ENCODE measurements at regions not wholly inside any gene's neighbourhood (a gene's known extent, or its start where the extent isn't known, plus 50 kb on each side); places are given as distances from the start of the nearest gene placed in this dataset.

- no peak overlapping the region for H3K9ac ChIP-seq (ENCODE audit: low read depth in 1 of 2, low read length in 2 of 2)
- H3K4me1 ChIP-seq (ENCODE audit: control insufficient read depth in 4 of 4, insufficient read depth in 4 of 4, low read length in 3 of 4) = no peaks in the 10 kb centered on the region
- 91% methylated on average over 3 of the region's 3 CpGs for WGBS
- no peaks in the 10 kb centered on the region for H3K9me3 ChIP-seq (ENCODE audit: control insufficient read depth in 4 of 4, low read length in 3 of 4)
- no peak for TF ChIP-seq HNF4G (IDR thresholded peaks at IDR 0.05)
- H3K27me3 ChIP-seq (ENCODE audit: control insufficient read depth in 4 of 4, insufficient read depth in 4 of 4, low read length in 3 of 4) = no peaks in the 10 kb centered on the region
- no peak overlapping the region for H3K4me3 ChIP-seq (ENCODE audit: low read depth in 1 of 3, low read length in 3 of 3)
- DNase-seq (ENCODE audit: low spot score) = no peak
- no peak overlapping the region for H3K27ac ChIP-seq (ENCODE audit: low read depth in 1 of 2, low read length in 2 of 2)
- no peaks in the 10 kb centered on the region for H3K36me3 ChIP-seq (ENCODE audit: control insufficient read depth in 4 of 4, insufficient read depth in 3 of 4, low read depth in 1 of 4, low read length in 3 of 4)
These were observed 253.8 kb downstream of the CYRIA start for GRCh38 chr2:16411788-16412187.

GRCh38 chr2:16409849-16410248 lies 255.8 kb downstream of the CYRIA start:
- Histone ChIP-seq H3K36me3 (ENCODE audit: control insufficient read depth in 4 of 4, insufficient read depth in 3 of 4, low read depth in 1 of 4, low read length in 3 of 4) (no peaks in the 10 kb centered on the region), H3K4me1 (ENCODE audit: control insufficient read depth in 4 of 4, insufficient read depth in 4 of 4, low read length in 3 of 4) (no peaks in the 10 kb centered on the region), H3K9ac (ENCODE audit: low read depth in 1 of 2, low read length in 2 of 2) (no peak overlapping the region), H3K9me3 (ENCODE audit: control insufficient read depth in 4 of 4, low read length in 3 of 4) (no peaks in the 10 kb centered on the region), H3K27me3 (ENCODE audit: control insufficient read depth in 4 of 4, insufficient read depth in 4 of 4, low read length in 3 of 4) (no peaks in the 10 kb centered on the region), H3K27ac (ENCODE audit: low read depth in 1 of 2, low read length in 2 of 2) (no peak overlapping the region), H3K4me3 (ENCODE audit: low read depth in 1 of 3, low read length in 3 of 3) (no peak overlapping the region)
- DNase-seq (ENCODE audit: low spot score) = no peak
- 93% methylated on average over 3 of the region's 3 CpGs for WGBS
- TF ChIP-seq RXRA (IDR thresholded peaks at IDR 0.05) (no peak), HNF4G (IDR thresholded peaks at IDR 0.05) (no peak), REST (IDR thresholded peaks at IDR 0.05) (no peak), TAF1 (conservative IDR thresholded peaks at IDR 0.05) (no peak), MAX (IDR thresholded peaks at IDR 0.05) (no peak), RAD21 (IDR thresholded peaks at IDR 0.05) (no peak)

- DNase-seq (ENCODE audit: low spot score) = no peak
- no peaks in the 10 kb centered on the region for H3K9me3 ChIP-seq (ENCODE audit: control insufficient read depth in 4 of 4, low read length in 3 of 4)
- no peaks in the 10 kb centered on the region for H3K27me3 ChIP-seq (ENCODE audit: control insufficient read depth in 4 of 4, insufficient read depth in 4 of 4, low read length in 3 of 4)
- no peak overlapping the region for H3K9ac ChIP-seq (ENCODE audit: low read depth in 1 of 2, low read length in 2 of 2)
- no peaks in the 10 kb centered on the region for H3K36me3 ChIP-seq (ENCODE audit: control insufficient read depth in 4 of 4, insufficient read depth in 3 of 4, low read depth in 1 of 4, low read length in 3 of 4)
- WGBS = 87% methylated on average over 2 of the region's 2 CpGs
- H3K4me1 ChIP-seq (ENCODE audit: control insufficient read depth in 4 of 4, insufficient read depth in 4 of 4, low read length in 3 of 4) = no peaks in the 10 kb centered on the region
- H3K4me3 ChIP-seq (ENCODE audit: low read depth in 1 of 3, low read length in 3 of 3) = no peak overlapping the region
- H3K27ac ChIP-seq (ENCODE audit: low read depth in 1 of 2, low read length in 2 of 2) = no peak overlapping the region
- TF ChIP-seq YY1 (IDR thresholded peaks at IDR 0.05) = no peak
- no peak for TF ChIP-seq HNF4A (conservative IDR thresholded peaks at IDR 0.05)
- TF ChIP-seq GABPA (IDR thresholded peaks at IDR 0.05 in 1 of 2, conservative IDR thresholded peaks at IDR 0.05 in 1 of 2) = no peak
- no peak for TF ChIP-seq NR2F2 (IDR thresholded peaks at IDR 0.05)
- TF ChIP-seq RXRA (IDR thresholded peaks at IDR 0.05) = no peak
- no peak for TF ChIP-seq ZBTB33 (IDR thresholded peaks at IDR 0.05)
- no peak for TF ChIP-seq SP1 (IDR thresholded peaks at IDR 0.05)
- no peak for TF ChIP-seq REST (IDR thresholded peaks at IDR 0.05)
- TF ChIP-seq MAX (IDR thresholded peaks at IDR 0.05) = no peak
- no peak for TF ChIP-seq FOXA1 (IDR thresholded peaks at IDR 0.05)
- no peak for TF ChIP-seq FOXA2 (IDR thresholded peaks at IDR 0.05)
- TF ChIP-seq RAD21 (IDR thresholded peaks at IDR 0.05) = no peak
- TF ChIP-seq JUND (IDR thresholded peaks at IDR 0.05) = no peak
- TF ChIP-seq HNF4G (IDR thresholded peaks at IDR 0.05) = no peak
- no peak for TF ChIP-seq ATF3 (IDR thresholded peaks at IDR 0.05)
- no peak for TF ChIP-seq CTCF (IDR thresholded peaks at IDR 0.05; ENCODE audit: low read depth, low read length, missing input control)
- TF ChIP-seq TAF1 (conservative IDR thresholded peaks at IDR 0.05) = no peak
These were observed 256.6 kb downstream of the CYRIA start for GRCh38 chr2:16409006-16409390.
